Retina (tissue), 1 donor: ENCODE measurements at regions not wholly inside any gene's neighbourhood (a gene's known extent, or its start where the extent isn't known, plus 50 kb on each side); places are given as distances from the start of the nearest gene placed in this dataset.
"Not testable (repeated sequence)": the region's sequence is repeated elsewhere in the genome, so short reads cannot be mapped to it uniquely, and the experiment has no call there.

Experiments used
- DNase-seq: peaks from one replicate; pipeline ENCODE4 v3.0.0-alpha.2; 2016

DNA sequence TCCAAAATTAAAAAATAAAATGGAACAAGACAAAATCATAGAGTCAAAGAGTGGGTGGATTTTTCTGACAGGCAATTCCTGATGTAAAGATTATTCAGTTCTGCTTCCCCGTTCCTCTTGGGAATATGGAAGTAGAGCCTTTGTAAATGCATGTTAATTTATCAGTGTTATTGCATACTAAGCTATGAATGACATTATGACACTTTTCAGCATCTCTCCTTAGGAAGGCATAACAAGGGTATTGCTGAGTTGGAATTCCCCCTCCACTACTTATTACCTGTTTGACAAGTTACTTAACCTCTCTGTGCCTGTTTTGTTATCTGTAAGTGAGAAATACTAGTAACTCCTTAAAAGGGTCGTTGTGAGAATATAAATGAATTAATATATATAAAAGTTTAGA, 640.4 kb downstream of the LMO4 start:
- DNase-seq: no peak

DNA sequence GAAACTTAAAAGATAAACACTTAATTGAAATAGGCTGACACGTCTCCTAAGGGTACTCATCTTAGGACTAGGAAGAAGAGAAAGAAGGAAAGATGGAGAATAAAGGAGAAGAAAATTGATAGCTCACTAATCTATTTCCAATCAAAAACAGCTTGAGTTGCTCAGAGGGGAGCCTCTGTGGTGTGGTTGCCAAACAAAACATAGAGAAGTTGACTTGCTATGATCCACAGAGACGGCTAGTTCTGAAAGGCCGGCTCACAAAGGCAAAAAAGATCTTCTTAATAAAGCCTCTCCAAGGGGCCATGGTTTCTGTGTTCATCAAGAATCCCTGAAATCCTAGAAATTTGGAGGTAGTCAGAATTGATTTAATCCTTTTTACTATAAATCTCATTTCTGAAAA, 644.1 kb downstream of the LMO4 start:
- no peak for DNase-seq

DNA sequence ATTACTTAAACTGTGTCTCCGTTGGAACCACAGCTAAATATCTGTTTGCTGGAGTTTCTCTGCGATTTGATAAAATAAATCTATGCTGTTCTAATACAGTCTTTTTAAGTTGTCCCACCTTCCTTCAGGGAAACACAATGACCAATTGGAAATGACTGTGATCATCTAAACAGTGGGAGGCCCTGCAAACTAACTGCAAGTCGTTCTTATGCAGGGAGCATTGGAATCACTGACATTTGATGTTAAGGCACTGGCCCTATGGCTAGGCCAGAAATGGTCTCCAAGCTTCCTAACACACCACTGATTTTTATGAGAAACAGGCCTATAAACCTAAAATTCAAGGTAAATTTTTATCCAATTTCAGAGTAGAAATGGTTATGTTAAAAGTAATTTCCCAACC, 645.2 kb downstream of the LMO4 start:
- DNase-seq: no peak

DNA sequence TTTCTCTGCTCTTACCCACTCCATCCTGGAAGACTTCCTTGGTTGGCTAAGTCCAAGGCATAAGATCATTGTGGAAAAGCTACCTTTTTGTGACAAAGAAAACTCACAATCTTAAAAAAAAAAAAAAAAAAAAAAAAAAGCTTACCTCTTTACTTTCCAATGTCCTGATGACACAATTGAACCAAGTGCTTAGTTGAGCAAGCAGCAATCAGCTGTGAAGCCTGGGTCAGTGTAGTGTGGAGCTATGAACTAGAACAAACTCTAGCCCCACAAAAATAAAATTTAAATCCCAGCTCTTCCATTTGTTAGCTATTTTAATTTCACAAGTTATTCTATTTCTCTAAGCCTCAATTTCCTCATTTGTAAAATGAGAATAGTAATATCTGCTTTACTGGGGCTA, 647.6 kb downstream of the LMO4 start:
- no peak for DNase-seq

DNA sequence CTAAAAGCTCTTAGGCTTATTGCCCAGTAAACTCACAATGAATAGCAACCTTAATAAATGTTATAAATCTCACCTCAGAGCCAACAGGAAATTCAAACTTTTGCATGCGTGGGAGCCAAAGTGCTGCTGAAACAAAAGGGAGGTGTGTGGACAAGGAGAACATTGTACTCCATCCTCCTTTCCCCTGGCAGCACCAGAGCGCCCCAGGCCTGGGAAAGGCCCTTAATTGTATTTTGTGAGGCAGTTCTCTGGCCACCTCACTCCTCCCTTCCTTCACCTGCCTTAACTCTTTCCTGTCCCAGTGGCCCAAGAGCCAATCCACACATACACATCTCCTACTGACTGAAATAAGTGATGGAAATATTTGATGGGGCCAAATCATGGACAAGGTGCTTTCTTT, 648.5 kb downstream of the LMO4 start:
- DNase-seq: no peak

DNA sequence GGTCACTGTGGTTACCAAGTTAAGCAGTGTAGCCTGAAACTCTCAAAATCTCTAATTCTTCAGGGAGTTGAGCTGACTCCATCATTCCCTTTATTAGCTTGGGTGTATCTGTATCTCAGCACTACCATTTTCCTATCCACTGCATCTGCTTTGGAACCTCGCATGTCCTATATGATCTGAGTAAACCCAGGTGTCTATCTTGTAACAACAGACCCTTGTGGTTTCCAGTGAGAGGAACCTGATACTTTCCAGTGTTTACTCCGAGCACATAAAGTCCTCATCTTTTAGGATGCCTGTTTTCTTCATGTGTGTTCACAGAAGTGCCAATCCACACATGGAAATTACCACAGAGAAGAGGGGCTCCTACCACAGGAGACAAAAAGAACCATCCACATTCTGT, 650.4 kb downstream of the LMO4 start:
- no peak for DNase-seq

DNA sequence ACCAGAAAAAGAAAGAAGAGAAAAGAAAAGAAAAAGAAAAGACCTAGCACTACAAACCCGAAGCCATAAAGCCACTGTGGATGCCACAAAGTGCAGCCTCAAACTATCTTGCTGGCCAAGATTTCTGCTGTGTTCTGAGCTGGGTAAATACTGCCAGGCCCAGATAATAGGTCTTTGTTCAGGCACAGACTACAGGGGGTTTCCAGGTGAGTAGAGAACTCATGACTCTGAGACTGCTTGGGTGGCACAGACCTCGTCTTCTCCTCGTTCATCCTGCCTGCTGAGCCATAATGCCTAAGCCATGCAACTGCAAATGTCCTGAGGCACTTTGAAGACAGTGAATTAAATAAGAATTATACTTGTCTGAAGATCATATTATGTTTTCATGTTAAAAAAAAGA, 651.8 kb downstream of the LMO4 start:
- no peak for DNase-seq

DNA sequence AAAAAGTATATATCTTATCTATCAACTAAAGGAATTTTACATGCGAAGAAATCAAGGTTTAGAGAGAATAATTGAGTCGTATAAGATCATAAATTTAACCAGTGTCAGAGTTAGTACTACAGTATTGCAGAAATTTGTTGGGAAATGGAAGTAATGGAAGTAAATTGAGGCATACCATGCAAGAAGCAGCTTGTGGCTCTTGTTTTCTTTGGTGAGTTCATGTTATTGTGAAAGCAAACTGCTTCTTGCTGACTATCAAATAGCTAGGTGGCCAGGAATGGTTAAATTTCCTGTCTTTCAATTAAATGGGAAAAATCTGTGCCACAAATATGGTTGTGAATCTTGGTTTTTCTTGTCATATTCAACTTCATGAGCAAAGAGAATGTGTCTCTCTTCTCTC, 652.7 kb downstream of the LMO4 start:
- no peak for DNase-seq

DNA sequence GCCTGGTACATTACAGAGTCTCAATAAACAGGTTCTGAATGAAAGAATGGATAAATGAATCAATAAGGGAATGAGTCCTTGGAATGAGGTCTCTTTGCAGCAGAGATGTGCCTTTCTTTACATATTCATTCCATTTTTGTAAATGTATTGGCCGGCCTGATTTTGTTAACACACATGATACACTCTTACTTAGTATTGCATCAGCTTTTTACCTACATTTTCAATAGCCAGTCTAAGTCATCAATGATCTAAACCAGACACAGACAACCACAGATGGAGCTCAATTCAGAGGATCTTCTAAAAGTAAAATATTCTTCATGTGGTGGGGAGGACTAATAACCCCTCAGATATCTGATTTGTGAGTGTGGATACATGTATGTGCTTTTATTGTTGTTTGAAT, 653.1 kb downstream of the LMO4 start:
- no peak for DNase-seq

DNA sequence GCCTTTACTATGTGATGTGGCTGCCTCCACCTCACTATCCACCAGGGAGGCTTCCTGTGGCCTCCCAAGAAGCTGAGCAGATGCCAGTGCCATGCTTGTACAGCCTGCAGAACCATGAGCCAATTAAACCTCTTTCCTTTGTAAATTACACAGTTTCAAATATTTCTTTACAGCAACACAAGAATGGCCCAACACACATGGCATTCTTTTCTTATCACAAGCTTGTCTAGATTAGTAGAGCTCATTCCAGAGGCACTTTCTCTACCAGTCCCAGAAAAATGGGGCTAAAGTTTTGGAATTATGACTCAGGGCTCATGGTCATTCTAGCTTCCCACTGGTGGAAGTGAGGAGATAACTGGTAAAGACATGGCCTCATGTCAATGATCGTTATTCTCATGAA, 655.2 kb downstream of the LMO4 start:
- no peak for DNase-seq

DNA sequence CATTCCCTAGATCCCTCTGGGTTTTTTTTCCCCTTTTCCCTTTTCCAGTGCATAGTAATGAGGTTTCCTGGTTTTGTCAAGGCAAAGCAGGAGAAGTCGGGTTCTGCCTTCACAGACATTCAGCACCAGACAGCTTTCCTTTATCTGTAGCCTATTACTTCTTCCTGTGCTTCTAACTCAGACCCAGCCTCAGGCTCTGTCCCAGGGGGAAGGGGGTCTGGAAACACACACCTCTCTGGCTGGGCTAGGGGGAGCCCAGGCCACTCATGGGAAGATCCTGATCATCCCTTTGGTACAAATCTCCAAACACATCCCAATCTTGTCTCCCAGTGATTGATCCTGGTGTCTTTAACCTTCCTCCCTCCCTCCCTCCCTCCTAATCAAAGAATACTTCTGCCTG, 656.4 kb downstream of the LMO4 start:
- no peak for DNase-seq

DNA sequence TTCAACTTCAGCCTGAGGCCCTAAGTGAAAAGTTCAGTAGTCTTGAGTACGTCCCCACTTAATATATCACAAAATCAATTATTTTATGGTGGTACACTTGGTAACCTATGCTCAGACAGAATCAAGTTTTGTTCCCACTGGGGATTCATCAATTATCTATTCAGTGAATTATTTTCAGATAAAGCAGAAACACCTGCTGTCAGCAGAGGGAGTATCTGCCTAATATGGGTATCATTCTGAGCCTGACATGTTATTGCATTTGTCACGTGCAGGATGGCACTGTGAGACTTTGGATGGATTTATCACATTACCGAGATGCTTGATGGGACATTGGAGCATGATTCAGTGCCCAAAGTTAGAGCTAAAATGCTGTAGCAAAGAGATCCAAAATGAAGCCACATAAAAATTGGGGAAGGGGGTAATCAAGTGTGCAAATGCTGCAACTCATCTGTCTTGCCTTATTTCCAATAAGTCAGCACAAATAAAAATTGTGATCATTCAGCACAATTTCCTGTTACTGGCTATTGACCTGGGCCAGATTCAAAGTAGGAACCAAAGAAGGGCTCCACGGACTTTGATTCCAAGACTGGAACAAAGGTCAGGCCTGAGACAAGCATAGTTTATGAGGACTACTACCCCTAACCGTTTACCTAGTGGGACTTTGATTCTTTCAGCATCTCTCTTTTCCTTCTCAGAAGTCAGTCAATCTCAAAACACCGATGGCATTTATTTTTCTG, 657.6 kb downstream of the LMO4 start:
- DNase-seq: no peak

DNA sequence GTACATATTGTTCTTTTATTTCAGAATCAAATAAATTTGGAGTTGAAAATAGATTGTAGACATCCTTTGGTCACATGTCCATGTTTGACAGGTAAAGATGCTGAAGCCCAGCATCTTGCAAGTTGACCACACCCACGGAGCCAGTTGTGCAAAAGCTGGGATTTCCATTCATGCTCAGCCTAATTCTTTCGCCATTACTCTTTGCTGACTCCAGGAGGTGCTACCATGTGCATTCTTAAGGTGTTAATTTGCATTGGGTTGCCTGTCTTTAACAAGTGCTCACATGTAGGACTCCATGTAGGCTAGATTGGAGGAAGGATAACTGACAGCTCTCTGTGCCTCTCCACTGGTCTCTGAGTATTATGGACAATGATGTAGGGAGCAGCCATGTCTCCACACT, 660.7 kb downstream of the LMO4 start:
- no peak for DNase-seq

DNA sequence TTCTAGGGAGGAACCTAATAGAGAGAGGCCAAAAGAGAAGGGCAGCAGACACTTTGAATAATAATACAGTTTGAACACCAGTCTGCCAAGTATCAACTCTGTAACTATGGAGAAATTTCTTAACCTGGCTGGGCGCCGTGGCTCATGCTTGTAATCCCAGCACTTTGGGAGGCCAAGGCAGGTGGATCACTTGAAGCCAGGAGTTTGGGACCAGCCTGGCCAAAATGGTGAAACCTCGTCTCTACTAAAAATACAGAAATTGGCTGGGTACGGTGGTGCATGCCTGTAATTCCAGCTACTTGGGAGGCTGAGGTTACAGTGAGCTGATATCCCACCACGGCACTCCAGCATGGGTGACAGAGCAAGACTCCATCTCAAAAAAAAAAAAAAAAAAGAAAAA, 663.9 kb downstream of the LMO4 start:
- not testable (repeated sequence) for DNase-seq

DNA sequence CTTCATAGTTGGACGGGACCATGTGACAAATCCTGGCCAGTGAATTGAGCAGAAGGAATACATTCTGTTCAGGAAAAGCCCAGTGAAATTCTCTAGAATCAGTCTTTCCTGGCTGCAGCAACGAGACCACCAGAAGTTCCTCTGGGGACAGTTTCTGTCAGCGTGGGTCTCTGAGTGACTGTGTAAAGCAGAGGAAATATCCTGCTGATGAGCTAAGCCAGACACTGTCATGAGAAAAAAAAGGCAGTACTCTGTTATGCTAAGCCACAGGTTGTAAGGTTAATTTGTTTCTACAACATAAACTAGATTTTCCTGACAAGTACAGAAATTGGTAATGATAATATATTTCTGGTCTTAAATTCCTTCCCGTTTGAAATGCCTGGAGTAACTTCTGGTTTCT, 664.4 kb downstream of the LMO4 start:
- DNase-seq: no peak

DNA sequence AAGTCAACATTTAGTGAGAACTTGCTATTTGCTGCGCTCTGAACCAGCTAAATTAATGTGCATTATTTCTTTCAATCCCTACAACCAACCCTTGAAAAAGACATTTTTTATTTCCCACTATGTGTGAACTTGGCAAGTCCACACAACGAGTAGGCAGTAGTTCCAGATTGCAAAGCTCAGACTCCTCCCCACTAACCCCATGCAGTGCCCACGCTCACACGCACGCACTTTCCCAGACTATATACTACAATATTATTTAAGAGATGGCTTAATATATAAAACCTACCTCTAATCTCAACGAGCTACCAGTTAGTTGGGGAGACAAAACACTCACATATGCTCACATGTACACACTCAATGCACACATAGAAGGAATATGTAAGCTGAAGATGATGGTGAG, 671.2 kb downstream of the LMO4 start:
- DNase-seq: no peak

DNA sequence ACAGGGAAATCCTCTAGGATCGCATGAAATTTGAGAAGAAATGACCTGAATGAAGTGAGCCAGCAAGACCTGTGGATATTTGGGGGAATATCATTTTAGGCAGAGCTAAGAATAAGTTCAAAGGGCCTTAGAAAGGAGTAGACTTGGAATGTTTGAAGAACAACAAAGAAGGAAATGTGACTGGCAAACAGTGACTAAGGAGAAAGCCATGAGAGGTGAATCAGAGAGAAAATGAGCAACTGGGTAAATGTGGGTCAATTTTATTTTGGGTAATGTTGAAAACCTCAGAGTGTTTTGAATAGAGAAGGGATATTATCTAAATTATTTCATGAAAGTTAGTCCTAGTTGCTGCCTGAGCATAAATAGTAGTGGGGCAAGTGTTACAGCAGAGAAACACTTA, 672.8 kb downstream of the LMO4 start:
- no peak for DNase-seq

DNA sequence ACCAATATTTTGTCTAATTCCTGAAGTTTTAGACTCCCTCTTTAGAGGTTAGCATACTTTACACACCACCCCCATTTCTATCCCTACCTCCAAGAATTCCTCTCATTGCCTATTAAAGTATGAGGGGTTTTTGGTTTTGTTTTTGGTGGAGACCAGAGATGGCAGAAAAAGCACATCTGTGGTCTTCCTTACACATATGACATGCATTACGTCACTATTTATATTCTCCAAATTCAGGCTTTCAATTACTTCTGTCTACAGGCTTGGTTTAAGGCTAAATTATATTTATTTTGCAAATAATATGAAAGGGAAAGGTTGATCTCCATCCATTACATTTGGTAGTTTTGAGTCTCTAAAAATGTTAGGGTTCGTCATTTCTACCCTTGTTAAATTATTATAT, 674.6 kb downstream of the LMO4 start:
- no peak for DNase-seq

DNA sequence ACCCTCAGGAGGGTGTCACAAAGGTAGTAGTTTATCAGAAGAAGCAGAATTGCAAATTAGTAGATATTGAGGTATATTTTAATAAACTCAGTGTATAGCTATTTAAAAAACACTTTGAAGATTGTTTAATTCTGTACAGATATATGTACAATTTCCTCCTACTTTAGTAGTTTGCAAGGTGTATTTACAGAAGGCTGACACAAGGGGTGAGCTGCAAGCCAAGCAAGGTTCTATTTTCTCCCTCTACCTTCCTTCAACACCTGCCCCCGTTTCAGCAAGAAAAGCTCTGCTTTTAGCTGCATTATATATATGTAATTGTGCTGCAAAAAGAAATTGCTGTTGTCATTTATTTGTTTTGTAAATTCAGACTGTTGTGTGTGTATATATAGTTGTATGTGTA, 674.2 kb upstream of the PKN2 start:
- no peak for DNase-seq

DNA sequence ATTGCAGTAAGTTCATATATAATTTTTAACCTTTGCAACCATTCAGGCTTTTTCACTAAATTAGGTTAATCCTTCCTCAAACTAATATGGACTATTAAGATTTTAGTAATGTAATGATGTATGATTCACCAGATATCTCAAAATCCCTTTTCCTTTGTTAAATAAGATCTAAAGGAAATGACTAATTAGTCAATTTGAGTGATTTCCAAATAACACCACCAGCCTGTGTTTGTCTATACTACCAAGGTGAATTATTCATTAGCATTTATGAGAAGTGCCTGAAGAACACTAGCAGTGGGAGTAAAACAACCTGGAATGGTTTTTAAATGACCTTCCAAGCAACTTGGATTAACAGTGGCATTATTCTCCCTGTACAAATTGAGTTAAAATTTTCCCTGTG, 670.6 kb upstream of the PKN2 start:
- DNase-seq: no peak

DNA sequence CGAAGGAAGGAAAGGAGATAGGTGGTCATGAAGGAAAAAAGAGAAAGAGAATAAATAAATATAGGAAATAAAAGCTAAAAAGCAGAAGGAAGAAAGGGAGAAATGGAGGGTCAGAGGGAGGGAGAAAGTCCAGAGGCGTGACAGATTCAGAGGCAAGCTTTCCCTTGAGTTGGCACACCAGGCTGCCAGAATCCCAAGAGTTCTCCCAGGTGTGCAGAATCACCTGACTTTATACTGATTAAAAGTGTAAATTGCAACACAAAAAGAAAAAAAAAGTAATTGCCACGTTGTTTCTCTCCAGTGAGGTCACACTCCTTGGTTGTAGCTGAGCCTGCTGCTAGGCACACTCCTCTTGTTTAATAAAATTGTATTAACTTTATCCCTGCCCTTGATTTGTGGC, 669.9 kb upstream of the PKN2 start:
- no peak for DNase-seq

DNA sequence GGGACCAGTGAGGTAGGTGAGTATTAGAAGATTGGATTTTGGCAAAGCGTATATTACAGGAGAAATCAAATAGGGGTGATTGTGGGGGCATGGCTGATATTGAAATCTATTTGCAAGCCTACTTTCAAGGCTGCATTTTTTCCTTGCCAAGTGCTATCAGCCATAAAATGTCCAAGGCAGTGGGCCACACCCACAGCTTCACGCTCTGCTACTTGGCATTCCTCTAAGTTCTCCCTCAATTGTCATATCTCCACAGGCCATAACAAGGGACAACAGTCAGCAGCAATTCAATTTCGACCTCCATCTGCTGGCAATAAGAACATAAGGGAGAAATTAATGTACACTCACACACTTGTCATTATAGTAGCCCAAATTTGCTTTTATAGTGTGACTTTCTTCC, 667.1 kb upstream of the PKN2 start:
- DNase-seq: no peak

DNA sequence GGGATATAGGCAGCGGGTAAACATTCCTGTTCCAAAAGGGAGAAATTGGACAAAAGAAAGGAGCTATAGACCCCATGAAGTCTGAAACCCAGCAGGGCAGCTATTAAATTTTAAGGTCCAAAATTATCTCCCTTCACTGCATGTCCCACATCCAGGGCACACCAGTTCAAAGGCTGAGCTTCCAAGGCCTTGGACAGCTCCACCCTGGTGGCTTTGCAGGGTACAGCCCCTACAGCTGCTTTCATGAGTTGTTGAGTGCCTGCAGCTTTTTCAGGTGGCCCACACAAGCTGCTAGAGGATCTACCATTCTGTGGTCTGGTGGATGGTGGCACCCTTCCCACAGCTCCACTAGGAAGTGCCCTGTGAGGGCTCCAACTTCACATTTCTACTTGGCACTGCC, 662.5 kb upstream of the PKN2 start:
- no peak for DNase-seq

DNA sequence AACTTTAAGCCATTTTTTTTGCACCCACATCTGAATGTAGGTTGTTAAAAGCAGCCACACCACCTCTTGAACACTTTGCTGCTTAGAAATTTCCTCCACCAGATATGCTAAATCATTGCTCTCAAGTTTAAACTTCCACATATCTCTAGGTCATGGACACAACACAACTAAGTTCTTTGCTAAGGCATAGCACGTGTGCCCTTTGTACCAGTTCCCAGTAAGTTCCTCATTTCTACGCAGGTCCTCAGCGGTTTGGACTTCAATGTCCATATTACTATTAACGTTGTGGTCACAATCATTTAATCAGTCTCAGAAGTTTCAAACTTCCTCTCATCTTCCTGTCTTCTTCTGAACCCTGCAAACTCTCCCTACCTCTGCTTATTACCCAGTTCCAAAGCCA, 661.6 kb upstream of the PKN2 start:
- DNase-seq: no peak

DNA sequence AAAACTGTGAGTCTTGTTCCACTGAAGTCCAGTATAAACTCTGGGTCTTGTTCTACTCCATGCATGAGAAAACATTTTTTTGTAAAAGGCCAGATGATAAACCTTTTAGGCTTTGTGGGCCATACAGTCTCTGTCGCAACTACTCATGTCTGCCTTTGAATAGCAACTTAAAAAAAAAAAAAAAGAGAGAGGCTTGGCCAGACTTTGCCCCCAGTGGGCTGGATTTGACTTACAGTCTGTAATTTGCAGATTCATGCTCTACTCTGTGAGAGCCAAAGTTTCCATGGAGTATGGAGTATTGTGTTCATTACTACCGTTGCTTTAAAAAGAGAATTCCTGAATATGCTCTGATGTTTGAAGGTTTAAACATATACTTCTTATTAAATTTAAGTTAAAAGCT, 654.9 kb upstream of the PKN2 start:
- DNase-seq: no peak

DNA sequence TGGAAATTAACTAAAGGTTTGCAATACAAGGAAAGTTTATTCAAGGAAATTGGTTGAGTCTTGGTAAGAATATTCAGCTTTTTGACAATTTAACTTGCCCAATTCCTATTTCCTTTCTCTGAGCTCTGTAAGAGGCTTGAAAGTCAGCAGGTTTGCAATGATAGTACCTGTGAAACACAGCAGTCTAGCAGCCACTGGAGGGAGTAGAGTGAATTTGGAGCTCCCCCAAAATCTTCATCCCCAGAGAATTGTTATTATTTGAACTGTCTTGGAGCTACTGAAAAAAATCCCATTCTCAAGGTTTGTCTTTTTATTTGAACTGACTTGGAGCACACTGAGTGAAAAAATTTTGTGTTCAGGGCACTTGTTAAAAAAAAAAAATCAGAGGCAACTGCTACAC, 654.2 kb upstream of the PKN2 start:
- DNase-seq: no peak
